Nephron progenitor cell (in vitro differentiated cells): ENCODE measurements at regions not wholly inside any gene's neighbourhood (a gene's known extent, or its start where the extent isn't known, plus 50 kb on each side); places are given as distances from the start of the nearest gene placed in this dataset.

Experiments
- DNase-seq: peaks from one replicate; pipeline ENCODE4 v3.0.0; 2021
- H3K27ac Mint-ChIP-seq: 2 replicates; pipeline ENCODE4 v1.8.0; 2021; ENCODE audit warnings: mild to moderate bottlenecking, moderate library complexity, mixed read lengths
- H3K27me3 Mint-ChIP-seq: 2 replicates; pipeline ENCODE4 v1.8.0; 2021; ENCODE audit warnings: mild to moderate bottlenecking, low read depth, mixed read lengths; ENCODE audit not compliant: poor library complexity
- H3K36me3 Mint-ChIP-seq: 2 replicates; pipeline ENCODE4 v1.8.0; 2021; ENCODE audit warnings: low read depth, mixed read lengths
- H3K4me1 Mint-ChIP-seq: 2 replicates; pipeline ENCODE4 v1.8.0; 2021; ENCODE audit warnings: mixed read lengths
- H3K4me3 Mint-ChIP-seq: 2 replicates; pipeline ENCODE4 v1.8.0; 2021; ENCODE audit warnings: mild to moderate bottlenecking, moderate library complexity, mixed read lengths
- H3K9me3 Mint-ChIP-seq: 2 replicates; pipeline ENCODE4 v1.8.0; 2021; ENCODE audit warnings: mild to moderate bottlenecking, moderate library complexity, mixed read lengths
- TF ChIP-seq, protein P1 (sequence below): fragments of 200-600 bp; sonication (generic); IDR thresholded peaks from 2 replicates; pipeline ENCODE4 v1.5.0; 2021; ENCODE audit warnings: antibody characterized with exemption

DNA sequence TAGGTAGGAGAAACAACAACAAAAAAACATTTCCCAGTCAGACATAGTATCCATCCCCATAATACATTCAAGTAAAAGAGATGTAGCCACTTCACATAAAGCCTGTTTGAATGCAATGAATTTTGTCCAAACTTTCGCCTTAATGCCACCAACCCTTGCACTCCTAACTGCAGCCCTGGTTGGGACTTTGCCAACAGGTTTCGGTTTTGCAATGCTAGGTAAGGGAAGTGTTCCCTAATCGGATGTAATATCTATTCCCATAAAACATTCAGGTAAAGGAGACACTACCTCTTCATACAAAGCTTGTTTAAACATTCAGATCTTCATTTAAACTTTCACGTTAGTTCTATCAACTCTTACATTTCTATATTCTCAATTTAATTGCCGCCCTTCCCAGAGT lies 336.1 kb downstream of the DRD1 start:
- Mint-ChIP-seq H3K4me1 (peaks cover 5% of the 10 kb centered on the region), H3K27me3 (peaks cover 33% of the 10 kb centered on the region), H3K36me3 (no peaks in the 10 kb centered on the region), H3K9me3 (peaks cover 20% of the 10 kb centered on the region), H3K4me3 (no peak overlapping the region), H3K27ac (no peak overlapping the region)
- DNase-seq: no peak
- TF ChIP-seq, protein P1, sequence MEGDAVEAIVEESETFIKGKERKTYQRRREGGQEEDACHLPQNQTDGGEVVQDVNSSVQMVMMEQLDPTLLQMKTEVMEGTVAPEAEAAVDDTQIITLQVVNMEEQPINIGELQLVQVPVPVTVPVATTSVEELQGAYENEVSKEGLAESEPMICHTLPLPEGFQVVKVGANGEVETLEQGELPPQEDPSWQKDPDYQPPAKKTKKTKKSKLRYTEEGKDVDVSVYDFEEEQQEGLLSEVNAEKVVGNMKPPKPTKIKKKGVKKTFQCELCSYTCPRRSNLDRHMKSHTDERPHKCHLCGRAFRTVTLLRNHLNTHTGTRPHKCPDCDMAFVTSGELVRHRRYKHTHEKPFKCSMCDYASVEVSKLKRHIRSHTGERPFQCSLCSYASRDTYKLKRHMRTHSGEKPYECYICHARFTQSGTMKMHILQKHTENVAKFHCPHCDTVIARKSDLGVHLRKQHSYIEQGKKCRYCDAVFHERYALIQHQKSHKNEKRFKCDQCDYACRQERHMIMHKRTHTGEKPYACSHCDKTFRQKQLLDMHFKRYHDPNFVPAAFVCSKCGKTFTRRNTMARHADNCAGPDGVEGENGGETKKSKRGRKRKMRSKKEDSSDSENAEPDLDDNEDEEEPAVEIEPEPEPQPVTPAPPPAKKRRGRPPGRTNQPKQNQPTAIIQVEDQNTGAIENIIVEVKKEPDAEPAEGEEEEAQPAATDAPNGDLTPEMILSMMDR: no peak

- no peak overlapping the region for H3K4me3 Mint-ChIP-seq
- H3K27me3 Mint-ChIP-seq: peaks cover 31% of the 10 kb centered on the region
- peaks cover 5% of the 10 kb centered on the region for H3K4me1 Mint-ChIP-seq
- no peaks in the 10 kb centered on the region for H3K36me3 Mint-ChIP-seq
- DNase-seq: no peak
- peaks cover 20% of the 10 kb centered on the region for H3K9me3 Mint-ChIP-seq
- TF ChIP-seq, protein P1: no peak
- no peak overlapping the region for H3K27ac Mint-ChIP-seq
Measured at GRCh38 chr5:175107028-175107588, 336.9 kb downstream of the DRD1 start.

GRCh38 chr5:175104677-175105076 lies 339.3 kb downstream of the DRD1 start:
- Mint-ChIP-seq H3K27ac (no peak overlapping the region), H3K27me3 (peaks cover 31% of the 10 kb centered on the region), H3K4me1 (peaks cover 5% of the 10 kb centered on the region), H3K4me3 (no peak overlapping the region), H3K9me3 (peaks cover 14% of the 10 kb centered on the region), H3K36me3 (no peaks in the 10 kb centered on the region)
- TF ChIP-seq, protein P1: no peak
- DNase-seq: no peak

GRCh38 chr5:175103746-175104145 lies 340.2 kb downstream of the DRD1 start:
- Mint-ChIP-seq H3K9me3 (peaks cover 5% of the 10 kb centered on the region), H3K27ac (no peak overlapping the region), H3K4me3 (no peak overlapping the region), H3K27me3 (peaks cover 35% of the 10 kb centered on the region), H3K4me1 (peaks cover 5% of the 10 kb centered on the region), H3K36me3 (no peaks in the 10 kb centered on the region)
- no peak for DNase-seq
- TF ChIP-seq, protein P1: no peak

- peaks cover 30% of the 10 kb centered on the region for H3K27me3 Mint-ChIP-seq
- no peak for DNase-seq
- peaks cover 5% of the 10 kb centered on the region for H3K4me1 Mint-ChIP-seq
- no peaks in the 10 kb centered on the region for H3K9me3 Mint-ChIP-seq
- no peaks in the 10 kb centered on the region for H3K36me3 Mint-ChIP-seq
- TF ChIP-seq, protein P1: no peak
- H3K4me3 Mint-ChIP-seq: no peak overlapping the region
- no peak overlapping the region for H3K27ac Mint-ChIP-seq
Measured at GRCh38 chr5:175102717-175103116, 341.3 kb downstream of the DRD1 start.

- H3K27me3 Mint-ChIP-seq: peaks cover 15% of the 10 kb centered on the region
- no peak for DNase-seq
- H3K9me3 Mint-ChIP-seq: peaks cover 5% of the 10 kb centered on the region
- H3K27ac Mint-ChIP-seq: no peak overlapping the region
- H3K4me3 Mint-ChIP-seq: no peak overlapping the region
- peaks cover 3% of the 10 kb centered on the region for H3K4me1 Mint-ChIP-seq
- no peaks in the 10 kb centered on the region for H3K36me3 Mint-ChIP-seq
- TF ChIP-seq, protein P1: no peak
Measured at GRCh38 chr5:175098301-175098700, 345.7 kb downstream of the DRD1 start.
